HG03558 (cell line): ENCODE measurements at regions not wholly inside any gene's neighbourhood (a gene's known extent, or its start where the extent isn't known, plus 50 kb on each side); places are given as distances from the start of the nearest gene placed in this dataset.
A peak's percentile ranks its signal among the peaks of the same experiment; 100 is the strongest.
"Not testable (repeated sequence)": the region's sequence is repeated elsewhere in the genome, so short reads cannot be mapped to it uniquely, and the experiment has no call there.

Experiments used
- ATAC-seq: cut with Tn5 transposase; IDR thresholded peaks from one replicate; pipeline ENCODE4 v1.9.1; 2021; ENCODE audit warnings: moderate number of reproducible peaks; ENCODE audit not compliant: unreplicated experiment; ENCODE audit errors: extremely low read depth

- ATAC-seq = not testable (repeated sequence)
Measured at GRCh38 chr17:45554479-45554878, 64.0 kb upstream of the PLEKHM1 start.

DNA sequence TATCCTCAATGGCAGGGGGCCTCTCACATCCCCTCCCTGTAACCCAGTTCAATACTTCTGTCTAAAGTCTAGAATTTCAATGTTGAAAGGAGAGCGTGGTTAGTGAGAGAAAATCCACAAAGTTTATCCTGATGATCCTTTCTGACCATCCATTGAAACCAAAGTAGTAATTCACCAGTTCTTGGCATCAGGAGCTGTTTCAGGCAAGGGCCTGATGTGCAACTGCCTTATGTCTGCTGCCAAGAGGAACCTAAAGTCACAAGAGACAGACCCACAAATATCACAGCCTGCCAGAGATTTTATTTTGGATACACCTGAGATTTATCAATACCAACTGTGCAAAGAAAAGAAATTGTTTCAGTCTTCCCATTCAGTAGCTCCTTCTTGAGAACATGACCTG lies 68.3 kb upstream of the PLEKHM1 start:
- ATAC-seq = not testable (repeated sequence)

GRCh38 chr17:45562868-45563267 lies 72.3 kb upstream of the PLEKHM1 start:
- not testable (repeated sequence) for ATAC-seq

DNA sequence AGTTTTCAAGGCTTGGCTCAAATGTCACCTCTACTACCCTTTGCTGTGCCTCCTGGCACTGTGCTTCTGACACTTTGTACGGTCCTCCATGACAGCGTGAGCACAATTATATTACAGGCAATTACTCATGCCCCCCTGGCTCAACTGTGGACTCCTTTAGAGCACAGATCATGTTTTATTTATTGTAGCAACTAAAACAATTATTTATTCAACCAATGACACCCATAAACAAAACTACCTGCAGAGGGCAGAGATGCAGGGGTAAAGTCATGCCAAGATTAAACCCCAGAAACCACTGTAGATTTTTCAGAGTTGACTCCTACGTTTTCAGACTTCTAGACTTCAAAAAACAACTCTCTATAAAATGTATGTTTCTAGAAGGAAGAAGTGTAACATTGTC lies 72.8 kb upstream of the PLEKHM1 start:
- not testable (repeated sequence) for ATAC-seq

DNA sequence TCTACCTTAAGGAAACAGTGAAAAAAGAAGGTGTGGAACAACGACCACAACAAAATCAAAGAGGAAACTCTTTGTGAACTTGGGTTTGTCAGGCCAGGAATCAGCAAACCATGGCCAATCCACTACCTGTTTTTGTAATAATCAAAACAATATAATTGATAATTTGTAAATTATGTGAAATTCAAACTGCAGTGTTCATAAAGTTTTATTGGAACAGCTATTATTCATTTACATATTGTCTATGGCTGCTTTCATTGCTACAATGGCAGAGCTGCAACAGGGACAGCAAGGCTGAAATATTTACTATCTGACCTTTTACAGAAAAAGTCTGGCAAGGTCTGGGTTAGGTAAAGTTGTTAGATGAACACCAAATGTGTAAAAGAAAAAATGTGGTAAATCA lies 77.8 kb upstream of the PLEKHM1 start:
- ATAC-seq = not testable (repeated sequence)

DNA sequence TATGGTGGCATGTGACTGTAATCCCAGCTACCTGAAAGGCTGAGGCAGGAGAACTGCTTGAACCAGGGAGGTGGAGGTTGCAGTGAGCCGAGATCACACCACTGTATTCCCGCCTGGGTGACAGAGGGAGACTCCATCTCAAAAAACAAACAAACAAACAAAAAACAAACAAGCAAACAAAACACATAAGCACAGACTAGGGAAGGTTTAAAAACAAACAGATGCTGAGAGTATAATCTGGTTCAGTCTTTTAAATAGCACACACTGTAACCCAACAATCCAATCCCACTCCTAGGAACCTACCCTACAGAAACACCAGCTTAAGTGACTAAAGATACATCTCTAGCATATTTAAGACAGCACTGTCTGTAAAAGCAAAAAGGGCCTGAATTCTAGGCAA lies 82.8 kb upstream of the PLEKHM1 start:
- not testable (repeated sequence) for ATAC-seq

DNA sequence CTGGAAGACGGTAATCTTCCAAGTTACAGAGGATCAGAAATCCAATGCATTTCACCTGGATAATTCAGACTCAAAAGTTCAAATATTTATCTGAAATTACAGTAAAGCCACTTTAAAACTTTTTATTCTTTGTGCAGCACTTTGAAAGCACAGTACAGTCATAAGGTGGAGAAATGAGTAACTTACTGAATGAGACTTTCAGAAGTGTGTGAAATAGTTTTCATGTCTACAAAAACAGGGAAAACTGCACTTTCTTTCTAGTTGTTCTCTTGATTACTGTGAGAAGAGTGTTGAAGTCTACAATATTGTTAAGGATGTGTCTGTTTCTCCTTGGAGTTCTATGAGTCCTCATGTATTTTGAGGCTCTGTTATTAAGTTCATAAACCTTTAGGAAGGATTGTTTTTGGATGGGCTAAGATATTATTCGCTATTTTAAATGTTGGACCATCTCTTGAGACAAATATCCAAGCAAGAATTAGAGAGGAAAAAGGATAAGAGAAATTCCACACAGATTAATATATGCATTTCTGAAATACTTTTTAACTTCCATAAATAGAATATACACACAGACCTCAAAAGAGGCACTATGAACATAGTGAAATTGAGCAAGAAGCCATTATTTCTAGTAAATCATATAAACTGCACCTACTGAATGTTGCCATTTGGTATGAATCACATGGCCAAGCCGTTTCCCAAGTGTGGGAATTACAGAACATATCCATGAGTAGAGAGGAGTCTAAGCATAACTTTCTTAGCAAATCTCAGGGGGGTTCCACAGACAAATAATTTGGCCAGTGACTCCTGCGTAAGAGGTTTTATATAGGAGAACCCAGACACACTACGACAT lies 83.6 kb upstream of the PLEKHM1 start:
- ATAC-seq = no peak

- no peak for ATAC-seq
Measured at GRCh38 chr17:45575126-45575885, 84.8 kb upstream of the PLEKHM1 start.

- not testable (repeated sequence) for ATAC-seq
Measured at GRCh38 chr17:45576527-45577307, 86.2 kb upstream of the PLEKHM1 start.

DNA sequence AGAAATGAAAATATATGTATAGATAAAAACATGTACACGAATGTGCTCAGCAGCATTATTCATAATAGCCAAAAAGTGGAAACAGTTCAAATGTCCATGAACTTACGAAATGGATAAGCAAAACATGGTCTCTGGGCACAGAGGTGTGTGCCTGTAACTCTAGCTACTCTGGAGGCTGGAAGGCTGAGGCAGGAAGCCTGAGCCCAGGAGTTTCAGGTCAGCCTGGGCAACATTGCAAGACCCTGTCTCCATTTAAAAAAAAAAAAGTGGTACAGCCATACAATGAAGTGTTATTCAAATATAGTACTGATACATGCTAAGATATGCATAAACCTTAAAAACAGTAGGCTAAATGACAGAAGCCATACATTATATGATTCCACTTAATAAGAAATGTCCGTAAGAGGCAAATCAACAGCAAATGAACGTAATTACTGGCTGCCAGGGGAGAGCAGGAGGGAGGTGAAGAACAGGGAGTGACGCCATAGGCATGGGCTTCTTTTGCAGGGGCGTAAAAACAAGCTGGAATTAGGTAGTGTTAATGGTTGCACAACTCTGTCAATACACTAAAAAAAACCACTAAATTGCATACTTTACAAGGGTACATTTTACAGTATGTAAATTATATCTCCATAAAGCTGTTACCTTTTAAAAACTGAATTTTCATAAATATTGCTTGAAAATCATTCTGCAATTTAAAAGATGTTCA lies 87.2 kb upstream of the PLEKHM1 start:
- ATAC-seq = no peak

- ATAC-seq = no peak
Measured at GRCh38 chr17:45578516-45579455, 88.3 kb upstream of the PLEKHM1 start.

DNA sequence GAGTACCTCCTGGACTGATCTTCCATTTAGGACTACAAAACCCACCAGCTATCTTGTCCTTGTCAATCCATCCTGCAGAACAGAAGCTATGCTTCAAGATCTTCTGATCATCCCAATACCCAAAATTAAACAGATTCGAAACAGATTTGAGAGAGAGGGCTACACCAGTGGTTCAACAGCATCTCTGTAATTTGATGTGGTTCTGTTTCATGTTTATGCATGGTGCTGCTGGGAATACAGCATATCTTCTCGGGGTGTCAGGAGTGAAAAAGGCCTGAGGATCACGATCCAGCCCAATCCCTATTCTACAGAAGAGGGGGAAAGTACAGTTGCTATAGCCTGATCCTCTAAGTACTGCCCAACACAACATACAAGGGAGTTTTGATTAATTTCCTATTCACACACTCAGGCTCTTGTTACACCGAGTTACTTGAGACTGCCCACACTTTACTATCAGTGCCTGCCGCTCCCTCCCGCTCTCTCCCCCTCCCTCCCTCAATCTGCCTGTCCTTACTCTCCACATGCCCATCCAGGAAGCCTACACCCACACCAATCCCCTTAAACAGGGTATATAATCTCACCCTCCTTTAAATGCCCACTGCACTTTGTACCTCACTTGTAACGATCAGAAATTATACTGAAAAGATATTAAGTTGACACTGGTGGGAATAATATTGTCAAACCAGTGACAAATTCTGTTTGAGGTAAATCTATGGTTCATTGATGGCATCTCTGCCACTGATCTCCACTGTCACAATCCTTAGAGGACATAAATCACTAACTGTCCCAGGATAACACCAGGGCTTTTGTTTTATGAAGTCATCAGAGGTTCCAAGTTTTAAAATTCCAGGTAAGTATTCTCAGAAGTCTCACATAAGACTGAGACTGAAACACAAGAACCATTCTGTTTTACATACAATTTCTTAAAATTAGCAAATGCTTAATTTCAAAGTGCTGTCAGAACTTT lies 89.3 kb upstream of the PLEKHM1 start:
- ATAC-seq = no peak

DNA sequence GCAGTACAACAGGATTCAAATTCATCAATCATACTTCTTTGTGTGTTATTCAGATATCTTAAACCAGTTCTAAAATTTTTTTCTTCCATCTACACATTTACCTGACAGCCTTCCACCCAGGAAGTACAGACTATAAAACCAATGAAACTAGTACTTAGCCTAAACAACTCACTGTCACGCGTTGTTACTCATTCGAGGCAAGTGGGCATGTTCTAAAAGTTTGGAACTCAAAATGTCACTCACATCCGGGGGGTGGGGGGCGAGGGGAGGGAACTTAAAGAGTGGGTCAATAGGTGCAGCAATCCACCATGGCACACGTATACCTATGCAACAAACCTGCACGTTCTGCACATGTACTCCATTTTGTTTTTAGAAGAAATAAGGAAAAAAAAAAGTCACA lies 90.4 kb upstream of the PLEKHM1 start:
- no peak for ATAC-seq

DNA sequence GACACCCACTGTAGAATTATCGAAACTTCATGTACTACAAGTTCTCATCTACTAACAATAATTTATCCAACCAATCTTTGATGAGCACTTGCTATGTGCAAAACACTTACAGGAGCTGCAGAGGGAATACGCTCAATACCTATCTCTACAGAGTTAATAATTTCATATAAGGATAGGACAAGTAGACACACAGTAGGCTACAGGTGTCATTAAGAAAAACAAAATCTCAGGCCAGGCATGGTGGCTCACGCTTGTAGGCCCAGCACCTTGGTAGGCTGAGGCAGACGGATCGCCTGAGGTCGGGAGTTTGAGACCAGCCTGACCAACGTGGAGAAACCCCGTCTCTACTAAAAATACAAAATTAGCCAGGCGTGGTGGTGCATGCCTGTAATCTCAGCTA lies 91.3 kb upstream of the PLEKHM1 start:
- ATAC-seq = no peak

DNA sequence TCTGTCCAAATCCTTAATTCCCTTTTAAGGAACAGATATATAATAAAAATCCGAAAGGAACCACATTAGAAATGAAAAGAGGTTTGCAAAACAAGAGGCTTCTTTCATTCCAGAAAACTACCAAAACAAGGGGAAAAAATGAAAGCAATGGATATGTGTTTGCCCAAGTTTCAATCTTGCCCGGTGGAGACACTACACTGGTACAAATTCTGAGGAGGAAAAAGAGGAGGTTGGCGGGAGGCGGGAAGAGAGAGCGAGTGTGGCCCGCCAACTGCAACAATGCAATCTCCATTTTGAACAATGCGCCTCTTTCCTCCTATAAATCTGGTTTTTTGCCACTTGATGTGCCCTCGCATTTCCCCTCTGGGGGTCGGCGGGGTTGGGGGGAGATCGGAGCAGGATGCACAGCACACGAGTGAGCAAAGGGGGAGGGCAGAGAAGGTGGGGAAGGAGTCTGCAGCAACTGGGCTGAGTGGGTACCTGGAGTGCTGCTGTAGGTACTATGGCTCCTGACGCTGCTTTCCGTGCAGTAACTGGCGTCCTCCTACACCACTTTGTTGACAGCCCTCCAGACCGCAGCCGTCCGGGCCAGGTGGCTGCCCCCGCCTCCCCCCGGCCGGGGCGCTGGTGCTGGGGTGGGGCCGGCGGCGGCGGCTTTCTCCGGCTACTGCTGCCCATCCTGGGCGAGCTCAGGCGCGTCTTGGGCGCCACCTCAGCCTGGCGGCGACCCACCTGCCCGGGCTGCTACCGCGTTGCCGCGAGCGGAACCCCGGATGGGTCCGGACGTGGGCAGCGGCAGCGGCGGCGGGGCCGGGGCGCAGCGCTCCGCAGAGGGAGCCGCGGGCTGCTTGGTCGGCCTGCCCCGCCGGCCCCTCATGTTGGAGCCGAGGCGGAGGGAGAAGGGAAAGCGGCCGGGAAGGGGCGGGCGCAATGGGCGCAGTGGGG lies 93.8 kb upstream of the PLEKHM1 start:
- peak; percentile 24 for ATAC-seq

DNA sequence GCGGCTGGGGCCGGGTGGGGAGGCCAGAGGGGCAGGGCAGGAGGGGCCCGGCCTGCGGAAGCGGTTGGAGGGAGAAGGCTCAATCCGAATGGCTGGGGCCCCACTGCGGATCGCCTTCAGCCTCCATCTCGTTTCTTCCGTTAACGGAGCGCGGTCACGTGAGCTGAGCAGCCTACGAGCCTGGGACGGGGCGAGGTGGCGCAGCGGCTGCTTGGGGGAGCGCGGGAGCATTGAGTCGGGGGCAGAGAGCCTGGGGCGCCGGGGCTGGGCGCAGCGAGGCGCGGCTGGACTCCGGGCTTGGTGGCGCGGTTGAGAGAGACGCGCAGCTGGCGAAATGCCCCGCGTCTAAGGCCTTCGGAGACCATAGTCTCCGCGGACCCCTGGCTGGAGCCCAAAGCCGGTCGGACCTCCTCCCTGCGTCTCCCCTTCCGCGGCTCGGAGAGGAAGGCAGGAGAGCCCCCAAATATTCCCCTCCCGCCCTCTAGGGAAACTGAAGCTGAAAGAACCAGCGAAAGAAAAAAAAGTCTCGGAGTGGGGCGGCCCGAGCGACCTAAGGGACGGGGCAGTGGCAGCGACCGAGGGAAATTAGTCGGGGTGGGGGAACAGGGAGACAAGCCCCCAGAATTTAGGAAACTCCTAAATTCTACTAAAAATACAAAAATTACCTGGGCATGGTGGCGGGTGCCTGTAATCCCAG lies 94.7 kb upstream of the PLEKHM1 start:
- ATAC-seq = peak; percentile 27
